H1 (cell line): ENCODE measurements at regions not wholly inside any gene's neighbourhood (a gene's known extent, or its start where the extent isn't known, plus 50 kb on each side); places are given as distances from the start of the nearest gene placed in this dataset.

Experiments
- CTCF ChIA-PET: fragments of 300-600 bp; sonication (Branson Sonifier 250); formaldehyde crosslinking; loops from one replicate; lab custom pipeline; 2021; ENCODE audit not compliant: partially characterized antibody; lab: Charles Lee
- POLR2A ChIA-PET: fragments of 300-600 bp; sonication (Branson Sonifier 250); formaldehyde crosslinking; loops from one replicate; lab custom pipeline; 2021; ENCODE audit warnings: inconsistent platforms; ENCODE audit not compliant: partially characterized antibody; lab: Charles Lee
- DNase-seq, 2 experiments: peaks; one replicate each; pipeline versions ENCODE4 v3.0.0 to v3.0.0-alpha.2; 2010 to 2022; ENCODE audit warnings: low spot score in 2 of 2, low read depth in 1 of 2, mixed read lengths in 1 of 2
- FAIRE-seq: peaks from 2 replicates; lab custom pipeline; 2011; peaks lifted over from hg19 to GRCh38; lab: Jason Lieb, UNC
- H2AFZ ChIP-seq: 2 replicates; pipeline ENCODE4 v1.8.1; 2012; ENCODE audit warnings: low read length, inconsistent platforms
- H2AK5ac ChIP-seq: 2 replicates; pipeline ENCODE4 v1.6.1; 2013; ENCODE audit warnings: low read depth, low read length
- H2BK120ac ChIP-seq: replicated peaks from 2 replicates; pipeline ENCODE3; 2013; ENCODE audit warnings: low read depth, low read length, inconsistent platforms
- H2BK12ac ChIP-seq: 2 replicates; pipeline ENCODE4 v1.6.1; 2013; ENCODE audit warnings: low read depth, low read length
- H2BK15ac ChIP-seq: 2 replicates; pipeline ENCODE4 v1.6.1; 2013; ENCODE audit warnings: low read length
- H2BK20ac ChIP-seq: 2 replicates; pipeline ENCODE4 v1.6.1; 2013; ENCODE audit warnings: low read length
- H2BK5ac ChIP-seq: 2 replicates; pipeline ENCODE4 v1.6.1; 2013; ENCODE audit warnings: low read depth, low read length
- H3K14ac ChIP-seq: 2 replicates; pipeline ENCODE4 v1.6.1; 2013; ENCODE audit warnings: inconsistent platforms; ENCODE audit not compliant: insufficient read length
- H3K18ac ChIP-seq: 2 replicates; pipeline ENCODE4 v1.6.1; 2013; ENCODE audit warnings: low read length; ENCODE audit errors: extremely low read depth
- H3K23ac ChIP-seq: 2 replicates; pipeline ENCODE4 v1.6.1; 2013; ENCODE audit warnings: inconsistent platforms; ENCODE audit not compliant: insufficient read length
- H3K23me2 ChIP-seq: 2 replicates; pipeline ENCODE4 v1.6.1; 2013; ENCODE audit warnings: low read depth, low read length
- H3K27ac ChIP-seq: 2 replicates; pipeline ENCODE4 v1.6.1; 2011; ENCODE audit warnings: low read depth, low read length, inconsistent platforms
- H3K27me3 ChIP-seq, 4 experiments: replicated peaks in 1 of 4; 1 replicate in 1 of 4; 2 replicates in 3 of 4; pipeline versions ENCODE4 v1.6.1 to v1.8.1; 2011 to 2013; ENCODE audit warnings: low read length in 3 of 4, mild to moderate bottlenecking in 3 of 4, inconsistent platforms in 2 of 4, mixed read lengths in 2 of 4, moderate library complexity in 1 of 4; ENCODE audit not compliant: control insufficient read depth in 3 of 4, insufficient read depth in 3 of 4; ENCODE audit errors: extremely low read depth in 1 of 4
- H3K36me3 ChIP-seq, 4 experiments: 2 replicates each; pipeline versions ENCODE4 v1.6.1 to v1.8.1; 2011 to 2013; ENCODE audit warnings: mild to moderate bottlenecking in 4 of 4, low read length in 3 of 4, moderate library complexity in 2 of 4, control low read depth in 1 of 4, inconsistent platforms in 1 of 4; ENCODE audit not compliant: insufficient read depth in 4 of 4, control insufficient read depth in 2 of 4
- H3K4ac ChIP-seq: replicated peaks from 2 replicates; pipeline ENCODE3; 2013; ENCODE audit warnings: low read length, low read depth, mixed read lengths, inconsistent platforms; ENCODE audit not compliant: insufficient read length
- H3K4me1 ChIP-seq, 4 experiments: replicated peaks in 1 of 4; 1 replicate in 1 of 4; 2 replicates in 3 of 4; pipeline versions ENCODE4 v1.6.1 to v1.8.1; 2011 to 2013; ENCODE audit warnings: low read length in 3 of 4, inconsistent platforms in 2 of 4, mixed read lengths in 1 of 4; ENCODE audit not compliant: insufficient read depth in 4 of 4, control insufficient read depth in 3 of 4
- H3K4me2 ChIP-seq, 2 experiments: 2 replicates each; pipeline versions ENCODE4 v1.6.1 to v1.8.1; 2011 to 2013; ENCODE audit warnings: low read depth in 2 of 2, low read length in 2 of 2, control low read depth in 1 of 2, inconsistent platforms in 1 of 2, mild to moderate bottlenecking in 1 of 2; ENCODE audit not compliant: insufficient read depth in 1 of 2
- H3K4me3 ChIP-seq, 4 experiments: fragments of 200-600, 300-600 bp in 1 of 4; sonication (generic), shearing (Covaris generic), sonication (Bioruptor Twin) in 1 of 4; 2 replicates each; pipeline versions ENCODE4 v1.5.1 to v1.8.1; 2011 to 2016; ENCODE audit warnings: low read length in 4 of 4, low read depth in 3 of 4, control low read depth in 2 of 4, inconsistent platforms in 2 of 4, mild to moderate bottlenecking in 2 of 4, mixed read lengths in 1 of 4, moderate library complexity in 1 of 4; ENCODE audit not compliant: insufficient read depth in 2 of 4; ENCODE audit errors: extremely low read depth in 1 of 4
- H3K56ac ChIP-seq: replicated peaks from 2 replicates; pipeline ENCODE3; 2013; ENCODE audit warnings: low read depth, mild to moderate bottlenecking, mixed read lengths, low read length, inconsistent platforms; ENCODE audit not compliant: insufficient read length
- H3K79me1 ChIP-seq: 2 replicates; pipeline ENCODE4 v1.6.1; 2013; ENCODE audit warnings: low read depth, low read length, control low read depth
- H3K79me2 ChIP-seq, 2 experiments: 2 replicates each; pipeline versions ENCODE4 v1.6.1 to v1.8.1; 2012 to 2013; ENCODE audit warnings: low read length in 2 of 2, mild to moderate bottlenecking in 2 of 2, inconsistent platforms in 1 of 2; ENCODE audit not compliant: insufficient read depth in 2 of 2, control insufficient read depth in 1 of 2
- H3K9ac ChIP-seq, 4 experiments: replicated peaks in 1 of 4; 1 replicate in 1 of 4; 2 replicates in 3 of 4; pipeline versions ENCODE4 v1.6.1 to v1.8.1; 2011 to 2013; ENCODE audit warnings: low read depth in 3 of 4, low read length in 3 of 4, control low read depth in 2 of 4, mild to moderate bottlenecking in 2 of 4, moderate library complexity in 2 of 4, inconsistent platforms in 1 of 4; ENCODE audit errors: extremely low read depth in 1 of 4
- H3K9me3 ChIP-seq, 2 experiments: 2 replicates each; pipeline versions ENCODE4 v1.6.1 to v1.8.1; 2012 to 2013; ENCODE audit warnings: mild to moderate bottlenecking in 2 of 2, moderate library complexity in 2 of 2, control low read depth in 1 of 2, inconsistent platforms in 1 of 2, low read depth in 1 of 2, low read length in 1 of 2, mixed read lengths in 1 of 2; ENCODE audit not compliant: insufficient read depth in 2 of 2
- H4K20me1 ChIP-seq, 2 experiments: replicated peaks in 1 of 2; 2 replicates each; pipeline versions ENCODE3 to v1.8.1; 2011 to 2013; ENCODE audit warnings: inconsistent platforms in 2 of 2, low read length in 2 of 2, mild to moderate bottlenecking in 1 of 2; ENCODE audit not compliant: insufficient read depth in 2 of 2, control insufficient read depth in 1 of 2
- H4K5ac ChIP-seq: 2 replicates; pipeline ENCODE4 v1.6.1; 2013; ENCODE audit warnings: low read length, low read depth, mixed read lengths, inconsistent platforms; ENCODE audit not compliant: insufficient read length
- H4K8ac ChIP-seq: 2 replicates; pipeline ENCODE4 v1.8.0; 2013; ENCODE audit warnings: mild to moderate bottlenecking, moderate library complexity, low read length, inconsistent platforms; ENCODE audit not compliant: insufficient read depth; ENCODE audit errors: extremely low read depth
- H4K91ac ChIP-seq: replicated peaks from 2 replicates; pipeline ENCODE3; 2013; ENCODE audit warnings: low read length, mixed read lengths, inconsistent platforms; ENCODE audit not compliant: insufficient read length
- CREB1 ChIP-seq: IDR thresholded peaks from 2 replicates; pipeline ENCODE4 v1.6.1; 2012; ENCODE audit warnings: inconsistent platforms
- CTBP2 ChIP-seq: IDR thresholded peaks from 2 replicates; pipeline ENCODE4 v1.7.0; 2011; ENCODE audit warnings: borderline replicate concordance, mild to moderate bottlenecking, moderate library complexity, mixed read lengths, low read length; ENCODE audit not compliant: insufficient read depth, insufficient read length
- EZH2 ChIP-seq: fragments of 200-600 bp; sonication (generic); IDR thresholded peaks from 2 replicates; pipeline ENCODE4 v1.7.1; 2012; ENCODE audit warnings: low read depth, mild to moderate bottlenecking, moderate library complexity, low read length, inconsistent platforms; ENCODE audit not compliant: severe bottlenecking
- FOSL1 ChIP-seq: IDR thresholded peaks from 2 replicates; pipeline ENCODE4 v1.6.1; 2011; ENCODE audit warnings: mild to moderate bottlenecking, low read depth, low read length, moderate library complexity; ENCODE audit not compliant: insufficient read depth
- HDAC6 ChIP-seq: IDR thresholded peaks from one replicate; pipeline ENCODE4 v1.7.1; 2012; ENCODE audit warnings: low read depth, mild to moderate bottlenecking, inconsistent platforms, low read length, moderate library complexity
- NANOG ChIP-seq: IDR thresholded peaks from 2 replicates; pipeline ENCODE4 v1.6.1; 2011; ENCODE audit warnings: low read length, low read depth, mild to moderate bottlenecking, inconsistent platforms; ENCODE audit not compliant: insufficient read depth, poor library complexity, severe bottlenecking
- NRF1 ChIP-seq: IDR thresholded peaks from 2 replicates; pipeline ENCODE4 v1.6.1; 2011; ENCODE audit warnings: mild to moderate bottlenecking, low read depth, low read length, improper control_type of control experiment
- POU5F1 ChIP-seq: IDR thresholded peaks from 2 replicates; pipeline ENCODE4 v1.6.1; 2011; ENCODE audit warnings: low read depth, mild to moderate bottlenecking, low read length, moderate library complexity
- RXRA ChIP-seq: IDR thresholded peaks from 2 replicates; pipeline ENCODE4 v1.6.1; 2011; ENCODE audit warnings: low read depth, mild to moderate bottlenecking, low read length, moderate library complexity; ENCODE audit not compliant: insufficient read depth
- TAF1 ChIP-seq: IDR thresholded peaks from 2 replicates; pipeline ENCODE4 v1.6.1; 2011; ENCODE audit warnings: mild to moderate bottlenecking, low read depth, low read length
- ZNF274 ChIP-seq: IDR thresholded peaks from 2 replicates; pipeline ENCODE4 v1.7.0; 2012; ENCODE audit warnings: low read length, borderline replicate concordance; ENCODE audit errors: extremely low read depth
- WGBS, 2 experiments: shearing (Covaris generic) in 1 of 2; methylation state at CpG; one replicate each; pipeline versions ENCODE4 v1.1.6 to v1.1.7; 2013 to 2015; ENCODE audit warnings: low lambda C conversion rate in 2 of 2, mixed read lengths in 2 of 2, inconsistent platforms in 1 of 2, low coverage in 1 of 2, missing lambda C conversion rate in 1 of 2; ENCODE audit not compliant: insufficient replicate concordance in 2 of 2, insufficient coverage in 1 of 2, insufficient read length in 1 of 2; ENCODE audit errors: extremely low coverage in 1 of 2, missing lambda C conversion rate in 1 of 2; 5-methylcytosine and 5-hydroxymethylcytosine counted together
- TF ChIP-seq, protein P1 (sequence below): IDR thresholded peaks from 2 replicates; pipeline ENCODE4 v1.6.1; 2012; ENCODE audit warnings: inconsistent platforms
- TF ChIP-seq, protein P2 (sequence below): IDR thresholded peaks from 2 replicates; pipeline ENCODE4 v1.6.1; 2011; ENCODE audit warnings: low read length, improper control_type of control experiment

- ChIA-PET CTCF (no interaction called here), POLR2A (no interaction called here)
- Histone ChIP-seq H3K36me3 (no peaks in the 10 kb centered on the region), H2BK15ac (no peak overlapping the region), H3K23me2 (no peaks in the 10 kb centered on the region), H4K20me1 (no peaks in the 10 kb centered on the region), H3K18ac (no peak overlapping the region), H3K79me1 (no peaks in the 10 kb centered on the region), H2AK5ac (no peak overlapping the region), H3K79me2 (no peaks in the 10 kb centered on the region), H2AFZ (no peak overlapping the region), H3K9ac (no peak overlapping the region), H3K14ac (no peak overlapping the region), H2BK120ac (no peak overlapping the region), H4K91ac (no peak overlapping the region), H2BK12ac (no peak overlapping the region), H4K5ac (no peak overlapping the region), H3K4ac (no peak overlapping the region), H3K27ac (no peak overlapping the region), H4K8ac (no peak overlapping the region), H3K4me2 (no peak overlapping the region), H3K4me1 (no peaks in the 10 kb centered on the region), H2BK5ac (no peak overlapping the region), H3K56ac (no peak overlapping the region), H3K23ac (no peak overlapping the region), H3K9me3 (peaks cover 4 to 10% of the 10 kb centered on the region in 2 experiments; a peak in 2 of 4 replicates), H2BK20ac (no peak overlapping the region), H3K27me3 (no peaks in the 10 kb centered on the region), H3K4me3 (no peak overlapping the region)
- 92% methylated on average over 2 of the region's 2 CpGs; no CpG with 5 or more reads in 1 of the 2 experiments for WGBS, 2 experiments
- FAIRE-seq (no peak), DNase-seq (no peak)
- TF ChIP-seq POU5F1 (no peak), NRF1 (no peak), CREB1 (no peak), RXRA (no peak), EZH2 (no peak), TAF1 (no peak), FOSL1 (no peak), CTBP2 (no peak), ZNF274 (no peak), NANOG (no peak), HDAC6 (no peak)
- TF ChIP-seq, protein P1, sequence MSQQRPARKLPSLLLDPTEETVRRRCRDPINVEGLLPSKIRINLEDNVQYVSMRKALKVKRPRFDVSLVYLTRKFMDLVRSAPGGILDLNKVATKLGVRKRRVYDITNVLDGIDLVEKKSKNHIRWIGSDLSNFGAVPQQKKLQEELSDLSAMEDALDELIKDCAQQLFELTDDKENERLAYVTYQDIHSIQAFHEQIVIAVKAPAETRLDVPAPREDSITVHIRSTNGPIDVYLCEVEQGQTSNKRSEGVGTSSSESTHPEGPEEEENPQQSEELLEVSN, result no peak
- TF ChIP-seq, protein P2, sequence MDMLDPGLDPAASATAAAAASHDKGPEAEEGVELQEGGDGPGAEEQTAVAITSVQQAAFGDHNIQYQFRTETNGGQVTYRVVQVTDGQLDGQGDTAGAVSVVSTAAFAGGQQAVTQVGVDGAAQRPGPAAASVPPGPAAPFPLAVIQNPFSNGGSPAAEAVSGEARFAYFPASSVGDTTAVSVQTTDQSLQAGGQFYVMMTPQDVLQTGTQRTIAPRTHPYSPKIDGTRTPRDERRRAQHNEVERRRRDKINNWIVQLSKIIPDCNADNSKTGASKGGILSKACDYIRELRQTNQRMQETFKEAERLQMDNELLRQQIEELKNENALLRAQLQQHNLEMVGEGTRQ, result no peak
Measured at GRCh38 chr12:88839486-88839885, 259.2 kb upstream of the KITLG start.
